ENCODE measurements at regions not wholly inside any gene's neighbourhood (a gene's known extent, or its start where the extent isn't known, plus 50 kb on each side); places are given as distances from the start of the nearest gene placed in this dataset.

DNA sequence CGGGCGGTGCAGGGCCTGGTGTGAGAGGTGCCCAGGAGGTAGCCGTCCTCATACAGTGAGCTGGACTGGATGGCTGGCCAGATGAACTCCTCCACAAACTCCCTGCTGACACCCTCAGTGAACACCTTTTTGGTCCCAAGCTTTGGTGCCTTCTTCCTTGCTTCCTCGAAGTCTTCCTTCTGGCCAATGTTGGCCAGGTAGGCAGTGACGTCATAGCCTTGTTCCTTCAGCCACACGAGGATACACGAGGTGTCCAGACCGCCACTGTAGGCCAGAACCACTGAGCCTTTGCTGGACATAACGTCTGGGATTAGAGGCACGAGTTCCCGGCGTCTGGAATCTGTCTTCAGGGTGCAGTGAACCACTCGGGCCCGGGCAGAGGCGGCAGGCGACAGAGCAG, 206.8 kb upstream of the SP4 start:
- no peak for DNase-seq (ENCODE audit: low spot score)

DNA sequence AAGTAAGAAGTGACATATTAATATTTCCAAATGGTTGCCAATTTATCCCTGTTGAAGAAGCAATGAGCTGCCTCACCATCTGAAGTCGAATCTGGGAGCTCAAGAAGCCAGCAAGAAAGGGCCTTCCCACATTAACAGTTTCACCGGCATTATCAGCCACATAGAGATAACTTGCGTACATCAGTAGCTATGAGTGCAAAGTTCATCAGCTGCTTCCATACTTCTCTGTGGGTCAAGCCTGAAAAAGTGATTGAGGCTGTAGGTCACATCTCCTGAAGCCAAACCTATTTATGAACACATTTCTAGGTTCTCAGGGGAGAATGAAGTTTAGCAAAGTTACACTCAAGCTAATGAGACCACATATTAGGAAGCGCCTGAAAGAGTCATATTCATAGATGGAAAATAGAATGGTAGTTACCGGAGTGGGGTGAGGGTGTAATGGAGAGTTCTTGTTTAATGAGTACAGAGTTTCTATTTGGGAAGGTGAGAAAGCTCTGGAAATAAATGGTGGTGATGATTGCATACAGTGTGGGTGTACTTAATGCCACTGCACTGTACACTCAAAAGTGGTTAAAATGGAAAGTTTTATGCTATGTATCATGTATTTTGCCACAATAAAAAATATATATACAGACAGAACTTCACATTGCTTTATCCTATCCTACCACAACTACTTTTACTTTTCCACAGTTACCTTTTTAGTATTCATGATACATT, 189.3 kb upstream of the SP4 start:
- peak; percentile 17 for DNase-seq (ENCODE audit: low spot score)

DNA sequence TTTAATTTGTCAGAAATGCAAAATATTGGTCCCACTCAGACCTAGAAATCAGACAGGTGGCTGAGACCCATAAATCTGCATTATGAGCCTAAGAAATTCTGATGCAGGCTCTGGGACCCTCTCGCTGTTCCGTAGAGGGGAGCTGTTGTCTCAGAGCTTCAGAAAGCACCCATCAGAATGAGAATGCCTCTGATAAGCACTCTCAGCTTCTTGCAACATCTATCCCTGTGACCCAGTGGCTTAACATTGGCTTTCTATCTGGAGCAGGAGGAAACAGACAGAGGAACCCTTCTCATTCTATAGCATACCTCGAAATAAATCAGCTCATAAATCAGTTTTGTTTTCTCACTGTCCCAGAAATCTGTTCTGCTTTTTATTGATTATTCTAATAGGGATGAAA, 184.6 kb upstream of the SP4 start:
- peak; percentile 28 for DNase-seq (ENCODE audit: low spot score)

DNA sequence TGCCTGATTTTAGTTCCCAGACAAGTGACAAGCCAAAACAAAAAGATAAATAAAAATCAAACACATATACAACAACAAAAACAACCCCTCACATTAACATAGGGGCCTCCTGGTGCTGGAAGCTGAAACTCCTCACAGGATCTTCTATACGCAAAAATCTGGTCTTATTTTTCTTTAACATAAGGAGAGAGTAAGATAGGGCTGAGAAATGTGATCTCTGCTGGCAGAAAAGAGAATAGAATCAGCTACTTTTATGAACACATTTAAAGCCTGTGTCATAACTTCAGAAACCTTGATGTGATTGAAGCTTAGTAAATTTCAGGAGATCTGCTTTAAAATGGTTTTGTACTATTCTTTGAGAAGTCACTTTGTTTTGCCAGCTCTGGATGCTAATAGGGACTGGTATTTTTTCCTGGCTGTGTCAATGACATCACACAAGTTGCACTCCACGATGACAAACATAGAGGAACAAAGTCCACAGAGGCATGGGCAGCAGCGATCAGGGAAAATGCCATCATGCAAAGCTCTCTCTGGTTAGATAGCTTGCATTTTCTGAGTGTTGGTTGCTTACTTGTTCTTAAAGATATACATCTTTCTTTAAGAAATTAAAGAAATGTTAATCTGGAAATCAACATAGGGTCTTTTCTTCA, 176.6 kb upstream of the SP4 start:
- peak; percentile 52 for DNase-seq (ENCODE audit: low spot score)

DNA sequence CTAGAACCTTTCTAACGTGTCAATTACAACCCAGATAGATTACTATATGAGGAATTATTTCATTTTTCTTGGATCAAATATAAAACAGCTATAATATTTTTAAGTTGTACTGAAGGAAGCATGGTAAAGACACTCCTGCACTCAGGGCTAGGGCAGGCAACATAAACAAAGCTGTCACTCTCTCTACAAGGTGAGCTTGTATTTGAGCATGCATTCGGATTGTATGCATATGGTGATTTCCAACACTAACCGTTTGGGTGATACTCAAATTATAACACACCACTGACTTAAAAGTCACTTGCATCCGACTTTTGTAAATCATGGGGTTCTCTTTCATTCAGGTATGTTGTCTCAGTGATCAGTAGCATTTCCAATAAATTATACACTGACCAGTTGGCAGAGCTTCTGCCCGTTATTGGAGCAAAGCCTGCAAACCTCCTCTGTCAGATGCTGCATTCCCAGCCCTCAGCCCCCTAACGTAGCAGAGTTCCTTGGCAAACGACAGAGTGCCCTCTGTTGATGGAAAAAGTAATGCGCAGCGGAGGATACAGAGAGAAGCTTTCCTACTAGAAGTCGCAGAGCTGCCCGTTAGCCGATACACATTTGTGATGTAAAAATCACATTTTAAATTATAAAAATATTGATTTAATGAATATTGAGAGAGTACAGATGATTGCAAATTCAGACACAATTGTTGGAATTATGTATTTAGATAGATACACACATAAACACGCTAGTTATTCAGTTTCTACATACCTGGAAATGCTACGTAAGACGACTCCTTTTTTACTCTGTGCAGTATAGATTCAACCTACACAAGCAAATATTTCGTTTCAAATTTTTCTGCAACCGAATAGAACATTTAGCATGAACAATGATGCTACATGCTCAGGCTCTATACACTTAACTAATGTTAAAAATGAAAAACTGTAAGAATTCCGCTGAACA, 173.9 kb upstream of the SP4 start:
- DNase-seq (ENCODE audit: low spot score): peak; percentile 43

DNA sequence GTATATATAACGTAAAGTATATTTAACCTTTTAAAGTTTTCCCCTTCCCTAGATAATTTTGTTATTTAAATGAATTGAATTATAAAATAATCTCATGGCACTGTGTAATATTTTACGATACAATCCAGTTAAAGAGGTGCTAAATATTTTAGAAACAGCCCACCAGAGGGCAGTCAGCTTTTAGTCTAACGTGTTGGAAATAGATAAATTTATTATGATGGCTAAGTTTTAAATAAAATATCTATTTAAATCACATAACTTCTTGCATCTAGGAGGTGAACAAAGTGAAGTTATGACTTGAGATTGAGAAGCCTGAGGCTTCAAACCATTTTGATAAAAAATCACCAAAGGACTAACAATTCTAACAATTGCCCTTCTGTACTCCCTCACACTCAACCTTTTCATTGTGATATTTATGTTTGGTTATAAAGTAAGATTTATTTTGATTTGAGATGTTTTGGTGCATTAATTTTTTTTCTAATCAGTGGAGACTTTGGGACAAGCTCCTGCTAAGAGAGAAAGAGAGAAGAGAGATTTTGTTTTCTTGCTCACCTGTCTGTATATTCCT, 171.5 kb upstream of the SP4 start:
- DNase-seq (ENCODE audit: low spot score): peak; percentile 8

DNA sequence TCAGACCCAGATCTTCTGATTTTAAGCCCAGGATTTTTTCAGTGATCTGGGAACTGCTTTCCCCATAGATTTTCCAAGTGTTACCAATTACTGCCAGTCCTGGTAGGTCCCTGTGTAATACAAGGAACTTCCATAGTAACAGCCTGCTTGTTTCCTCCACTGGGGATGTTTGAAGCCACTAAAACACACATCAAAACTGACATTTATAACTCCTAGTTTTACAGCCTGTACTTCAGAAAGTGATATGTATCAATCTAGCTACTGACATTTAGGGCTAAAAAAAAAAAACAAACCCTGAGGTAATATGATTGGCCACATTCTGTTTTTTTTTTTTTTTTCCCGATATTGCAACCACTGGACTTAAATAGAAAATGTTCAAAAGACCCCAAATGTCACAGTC, 166.9 kb upstream of the SP4 start:
- no peak for DNase-seq (ENCODE audit: low spot score)

DNA sequence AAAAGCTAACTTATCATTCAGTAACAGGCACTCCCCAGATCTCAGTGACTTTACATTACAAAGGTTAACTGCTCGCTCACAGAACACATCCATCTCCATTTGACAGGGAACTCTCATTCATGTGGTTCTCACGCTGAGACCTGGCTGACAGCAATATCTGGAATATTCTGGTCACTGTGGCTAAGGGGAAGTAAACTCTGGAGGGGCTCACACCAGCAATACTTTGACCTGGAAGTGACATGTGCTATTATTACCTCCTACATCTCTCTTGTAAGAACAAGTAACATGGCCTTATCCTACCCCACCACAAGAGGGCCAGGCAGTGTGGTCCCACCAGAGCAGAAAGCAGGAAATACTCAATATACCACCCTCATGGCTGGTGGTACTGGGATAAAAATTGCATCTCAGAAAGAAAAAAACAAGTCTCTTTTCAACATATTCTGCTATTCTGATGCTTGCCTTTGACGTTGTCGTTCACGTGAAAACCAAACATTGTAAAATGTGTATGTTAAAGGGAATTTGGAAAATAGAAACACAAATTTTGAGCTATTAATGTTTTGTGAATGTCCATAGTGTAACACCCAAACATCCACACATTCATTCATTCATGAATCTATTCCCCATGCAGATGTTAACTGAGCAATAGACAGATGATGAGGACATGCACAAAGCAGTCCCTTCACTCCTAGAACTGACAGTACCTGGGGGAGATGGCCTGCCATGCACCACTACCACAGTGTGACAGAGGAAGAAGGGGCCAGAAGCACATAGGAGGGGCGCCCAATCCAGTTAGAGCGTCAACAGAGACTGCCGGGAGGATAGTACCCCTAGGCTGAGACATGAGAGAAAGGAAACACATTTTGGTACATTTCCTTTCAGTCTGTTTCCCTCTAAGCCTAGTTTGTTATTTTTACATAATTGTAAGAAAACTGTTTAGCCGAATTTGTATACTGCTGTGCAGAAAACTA, 166.0 kb upstream of the SP4 start:
- peak; percentile 48 for DNase-seq (ENCODE audit: low spot score)

DNA sequence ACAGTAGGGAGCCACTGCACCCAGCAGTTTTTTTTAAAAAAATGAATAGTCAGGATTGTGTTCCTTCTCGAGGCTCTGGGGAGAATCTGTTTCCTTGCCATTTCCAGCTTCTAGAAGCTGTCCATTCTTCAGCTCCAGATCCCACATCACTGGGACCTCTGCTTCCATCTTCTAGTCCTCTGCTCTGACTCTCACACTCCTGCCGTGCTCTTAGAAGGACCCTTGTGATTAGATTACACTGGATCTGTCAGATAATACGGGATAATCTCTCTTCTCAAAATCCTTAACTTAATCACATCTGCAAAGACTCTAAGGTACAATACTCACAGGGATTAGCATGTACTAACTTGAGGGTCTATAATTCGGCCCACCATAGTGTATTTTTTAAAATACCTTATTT, 158.9 kb upstream of the SP4 start:
- no peak for DNase-seq (ENCODE audit: low spot score)

DNA sequence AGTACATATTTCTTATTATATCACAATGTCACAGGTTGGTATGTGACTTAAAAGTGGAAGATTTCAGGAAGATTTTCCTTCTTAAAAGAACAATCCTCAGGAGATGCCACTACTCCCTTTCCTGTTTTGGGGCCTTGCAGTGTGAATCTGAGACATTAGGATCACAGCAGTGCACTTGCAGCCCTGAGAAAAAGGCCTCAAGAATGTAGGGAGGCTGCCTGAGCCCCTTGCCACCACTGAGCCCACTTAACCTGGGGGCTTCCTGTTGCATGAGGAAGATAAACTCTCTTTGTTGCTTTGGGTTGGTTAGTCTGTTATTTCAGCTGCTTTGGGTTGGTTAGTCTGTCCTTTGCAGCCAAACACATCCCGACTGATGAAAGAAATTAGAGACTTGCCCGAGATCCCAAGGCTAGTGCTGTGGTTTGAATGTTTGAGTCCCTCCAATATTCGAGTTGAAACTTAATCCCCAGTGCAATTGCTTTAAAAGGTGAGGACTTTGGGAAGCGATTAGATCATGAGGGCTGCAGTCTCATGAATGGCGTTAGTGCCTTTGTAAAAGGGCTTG, 151.3 kb upstream of the SP4 start:
- DNase-seq (ENCODE audit: low spot score): no peak

DNA sequence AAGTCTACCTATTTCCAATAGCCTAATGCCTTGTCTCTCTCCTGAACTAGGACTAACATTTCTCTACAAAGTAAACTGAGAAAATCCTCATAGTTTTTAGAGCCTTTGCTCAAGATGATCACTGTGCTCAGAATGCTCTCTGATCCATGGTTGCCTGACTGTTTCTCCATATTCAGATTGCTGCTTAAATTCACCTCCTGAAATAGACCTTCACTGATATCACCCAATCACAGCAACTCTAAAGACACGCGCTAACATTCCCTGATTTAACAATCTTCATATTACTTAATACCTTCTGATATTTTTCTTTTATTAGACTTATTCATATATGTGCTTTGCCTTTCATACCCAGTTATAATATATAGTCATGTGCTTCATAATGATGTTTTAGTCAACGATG, 148.9 kb upstream of the SP4 start:
- no peak for DNase-seq (ENCODE audit: low spot score)

DNA sequence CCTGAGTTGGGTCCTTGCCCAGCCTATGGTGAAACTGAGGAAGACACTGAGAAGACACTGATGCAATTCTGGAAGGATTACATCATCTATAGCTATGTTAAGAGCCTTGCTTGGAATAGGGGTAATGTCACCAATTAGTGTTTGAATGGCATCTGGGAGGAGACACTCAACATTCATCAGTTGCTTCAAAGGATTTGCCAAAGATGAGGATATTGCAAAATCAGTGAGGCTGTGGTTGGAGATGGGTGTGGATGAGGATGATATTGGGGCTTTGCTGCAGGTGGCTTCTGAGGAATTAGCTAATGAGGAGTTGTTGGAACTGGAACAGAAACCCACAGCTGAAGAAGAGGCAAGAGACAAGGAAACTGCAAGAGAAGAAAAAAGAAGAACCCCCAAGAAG, 146.7 kb upstream of the SP4 start:
- no peak for DNase-seq (ENCODE audit: low spot score)

DNA sequence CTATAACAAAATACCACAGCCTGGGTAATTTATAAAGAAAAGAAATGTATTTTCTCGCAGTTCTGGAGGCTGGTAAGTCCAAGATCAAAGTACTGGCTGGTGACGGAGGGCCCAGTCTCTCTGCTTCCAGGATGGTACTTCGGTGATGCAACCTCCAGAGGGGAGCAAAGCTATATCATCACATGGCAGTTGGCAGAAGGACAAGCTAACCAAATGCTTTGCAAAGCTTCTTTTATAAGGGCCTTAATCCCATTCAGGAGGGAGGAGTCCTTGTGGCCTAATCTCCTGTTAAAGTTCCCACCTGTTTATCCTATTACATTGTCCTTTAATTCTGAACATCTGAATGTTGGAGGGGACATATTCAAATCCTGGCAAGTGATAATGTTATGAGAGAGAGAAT, 134.1 kb upstream of the SP4 start:
- no peak for DNase-seq (ENCODE audit: low spot score)

DNA sequence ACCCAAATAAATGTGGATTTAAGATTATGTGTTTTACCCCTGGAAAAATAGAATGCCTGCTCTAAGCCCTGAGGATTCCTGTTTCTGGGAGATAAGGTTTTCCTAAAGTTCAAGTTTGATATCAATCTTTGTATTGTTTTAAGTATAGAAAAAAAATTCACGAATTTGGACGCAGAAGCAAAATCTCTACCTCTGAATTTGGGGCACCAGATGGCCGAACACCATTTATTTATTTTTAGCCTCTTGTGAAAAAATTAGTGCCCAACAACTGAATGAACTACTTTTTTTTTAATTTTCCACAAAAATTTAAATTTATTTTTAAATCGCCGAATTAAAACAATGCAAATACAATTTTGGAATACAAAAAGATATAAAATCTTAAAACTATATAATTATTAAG, 128.1 kb upstream of the SP4 start:
- DNase-seq (ENCODE audit: low spot score): no peak

DNA sequence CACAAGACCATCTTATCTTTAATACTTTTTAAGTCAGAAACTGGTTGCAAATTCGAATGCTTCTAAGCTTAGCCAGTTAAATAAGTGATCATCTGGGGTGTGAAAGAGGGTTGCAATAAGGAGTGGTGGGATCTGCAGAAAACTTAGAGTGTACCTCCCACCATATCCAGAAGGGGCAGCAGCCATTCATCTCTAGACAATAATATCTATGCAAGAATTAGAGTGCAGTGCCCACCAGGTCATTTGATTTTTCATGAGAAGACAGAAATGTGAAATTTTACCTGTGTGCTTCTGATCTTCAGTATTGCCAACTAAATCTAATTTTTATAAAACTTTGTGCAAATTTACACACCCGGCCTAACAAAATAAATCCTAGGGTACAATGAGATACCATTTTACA, 127.2 kb upstream of the SP4 start:
- peak; percentile 26 for DNase-seq (ENCODE audit: low spot score)

DNA sequence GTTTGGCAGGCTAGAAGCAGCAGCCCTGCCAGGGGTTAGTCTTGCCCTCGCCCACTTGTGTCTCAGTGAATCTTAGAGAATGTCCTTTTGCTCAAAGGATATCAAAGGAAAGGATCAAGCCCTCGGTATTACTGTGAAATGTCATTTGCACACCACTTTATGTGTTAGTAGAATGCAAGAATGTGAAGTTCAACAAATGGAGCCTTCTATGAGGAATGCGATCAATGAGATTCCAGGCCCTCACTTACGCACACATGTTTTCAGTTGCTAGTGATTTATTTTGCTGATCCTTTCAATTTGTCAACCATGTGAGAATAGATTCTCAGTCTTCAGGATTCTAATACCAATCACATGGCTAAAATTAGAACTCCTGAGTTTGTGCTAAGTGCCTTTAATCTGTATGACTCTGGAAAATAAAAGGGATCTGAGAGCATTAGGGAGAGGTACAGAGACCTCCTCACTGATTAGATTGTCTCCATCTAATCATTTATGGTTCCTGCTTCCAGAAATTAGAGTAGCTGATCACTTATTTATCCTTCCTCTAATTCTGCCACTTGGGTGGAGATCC, 123.0 kb upstream of the SP4 start:
- DNase-seq (ENCODE audit: low spot score): no peak

DNA sequence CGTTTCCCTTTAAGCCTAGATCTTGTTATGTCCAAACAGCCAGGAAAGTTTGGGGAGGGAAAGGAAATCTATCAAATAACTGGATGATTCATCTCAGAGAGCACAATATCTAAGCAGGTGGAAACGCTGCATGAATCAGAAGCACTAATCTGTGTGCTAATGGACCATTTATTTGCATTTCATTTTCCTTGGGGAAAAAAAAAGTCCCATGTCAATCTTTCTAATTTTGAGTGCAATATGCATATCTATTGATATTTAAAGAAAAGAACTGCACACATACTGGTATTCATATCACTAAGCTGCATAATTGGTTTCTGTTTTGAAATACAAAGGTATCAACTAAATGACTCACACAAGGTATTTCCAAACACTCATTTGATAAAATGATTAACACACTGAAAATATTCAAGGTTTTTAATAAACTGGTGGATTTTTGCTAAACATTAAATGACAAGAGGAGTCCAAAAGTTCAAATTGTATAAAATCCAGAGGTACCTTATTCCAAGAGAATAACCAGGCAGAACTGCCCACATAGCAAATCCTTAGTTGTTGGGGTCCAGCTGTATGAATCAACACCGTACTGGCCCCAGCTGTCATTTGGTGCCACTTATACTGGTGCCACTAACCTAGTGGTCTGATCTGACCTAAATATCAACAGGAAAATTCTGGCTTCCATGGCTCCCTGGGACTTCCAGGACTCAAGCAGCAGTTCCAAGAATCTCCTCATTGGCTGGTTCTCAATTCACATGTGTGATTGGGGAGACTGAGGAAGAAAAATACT, 122.2 kb upstream of the SP4 start:
- DNase-seq (ENCODE audit: low spot score): no peak

DNA sequence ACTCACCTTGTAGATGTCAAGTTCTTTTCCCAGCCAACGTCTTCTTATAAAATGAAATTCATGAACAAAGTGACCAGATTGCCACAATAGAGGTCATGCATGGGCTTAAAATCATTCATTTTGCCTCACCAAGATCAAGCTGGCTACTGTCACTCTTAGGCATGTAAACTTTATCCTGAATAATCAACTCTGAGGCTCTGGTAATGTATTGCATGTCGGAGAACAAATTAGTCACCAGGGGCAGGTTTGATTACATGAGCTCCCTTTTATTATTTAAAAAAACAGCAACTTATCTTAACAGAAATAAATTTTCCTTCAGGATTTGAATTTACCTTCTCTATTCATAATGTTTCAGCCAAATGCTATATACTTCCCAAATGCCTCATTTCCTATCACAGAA, 112.9 kb upstream of the SP4 start:
- DNase-seq (ENCODE audit: low spot score): no peak

DNA sequence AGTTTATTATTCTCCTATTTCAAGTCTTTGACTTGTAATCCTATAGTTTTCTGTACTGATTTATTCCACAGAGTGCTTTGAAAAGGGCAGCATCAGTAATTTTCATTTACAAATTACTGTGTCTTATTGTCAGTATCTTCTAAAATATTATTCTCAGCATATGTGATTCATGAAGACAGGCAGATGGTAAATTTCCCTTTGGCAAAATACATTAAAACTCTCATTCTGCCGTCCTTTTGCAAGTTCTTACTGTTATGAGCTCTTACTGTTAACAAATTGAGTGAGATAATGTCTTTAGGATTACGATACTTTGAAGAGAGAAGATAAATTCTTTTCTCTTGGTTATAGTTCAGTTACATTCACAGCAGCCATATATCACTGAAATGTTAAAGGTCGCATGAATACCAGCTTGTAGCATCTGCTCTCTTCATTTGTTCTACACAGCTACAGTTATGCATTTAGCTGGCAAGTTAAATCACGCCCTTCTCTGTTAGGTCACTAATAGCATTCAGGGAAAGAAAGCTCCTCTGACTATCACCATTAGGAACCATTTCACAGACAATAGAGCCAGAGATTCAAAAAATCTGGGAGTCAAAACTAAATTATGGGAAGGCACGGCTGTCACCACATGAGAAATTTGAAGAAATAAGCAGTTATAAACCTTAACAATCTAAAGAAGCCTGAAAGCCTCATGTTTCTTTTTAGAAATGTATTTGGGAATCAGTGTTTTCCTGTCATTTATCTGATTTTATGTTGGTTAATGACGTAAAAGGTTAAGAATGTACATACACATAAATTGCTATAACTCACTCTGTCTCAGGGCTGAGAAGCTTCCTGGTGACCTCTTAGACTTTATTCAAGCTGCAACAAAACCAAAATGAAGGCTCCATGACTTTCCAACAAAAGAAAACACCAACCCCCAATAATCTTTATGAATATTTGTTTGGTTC, 109.6 kb upstream of the SP4 start:
- no peak for DNase-seq (ENCODE audit: low spot score)

Data from HuH-7 (cell line).